SJSA1 (cell line): ENCODE measurements at regions not wholly inside any gene's neighbourhood (a gene's known extent, or its start where the extent isn't known, plus 50 kb on each side); places are given as distances from the start of the nearest gene placed in this dataset.

Experiments
- DNase-seq, 2 experiments: peaks; one replicate each; pipeline ENCODE4 v3.0.0-alpha.2; 2015 to 2020; ENCODE audit warnings: low spot score in 2 of 2, low read depth in 1 of 2
- H3K27ac ChIP-seq: fragments of 250-450 bp; sonication (Bioruptor Pico); 2 replicates; pipeline ENCODE4 v1.5.1; 2020; ENCODE audit warnings: mild to moderate bottlenecking, moderate library complexity
- H3K27me3 ChIP-seq: fragments of 250-450 bp; sonication (Bioruptor Pico); replicated peaks from 2 replicates; pipeline ENCODE4 v1.5.1; 2020; ENCODE audit warnings: mild to moderate bottlenecking, moderate library complexity
- H3K36me3 ChIP-seq: fragments of 250-450 bp; sonication (Bioruptor Pico); 2 replicates; pipeline ENCODE4 v1.5.1; 2020; ENCODE audit warnings: mild to moderate bottlenecking
- H3K4me1 ChIP-seq: fragments of 250-450 bp; sonication (Bioruptor Pico); replicated peaks from 2 replicates; pipeline ENCODE4 v1.6.1; 2021; ENCODE audit warnings: mild to moderate bottlenecking
- H3K4me3 ChIP-seq: fragments of 250-450 bp; sonication (Bioruptor Pico); 2 replicates; pipeline ENCODE4 v1.5.1; 2020; ENCODE audit warnings: mild to moderate bottlenecking
- H3K9me3 ChIP-seq: fragments of 250-450 bp; sonication (Bioruptor Pico); replicated peaks from 2 replicates; pipeline ENCODE4 v1.5.1; 2020; ENCODE audit warnings: mild to moderate bottlenecking

GRCh38 chr4:36675436-36675835 lies 394.0 kb downstream of the DTHD1 start:
- Histone ChIP-seq H3K27ac (no peak overlapping the region), H3K9me3 (no peaks in the 10 kb centered on the region), H3K27me3 (no peaks in the 10 kb centered on the region), H3K4me1 (no peaks in the 10 kb centered on the region), H3K4me3 (no peak overlapping the region), H3K36me3 (no peaks in the 10 kb centered on the region)
- no peak for DNase-seq

GRCh38 chr4:36676139-36677050 lies 395.0 kb downstream of the DTHD1 start:
- Histone ChIP-seq H3K27ac (no peak overlapping the region), H3K4me3 (no peak overlapping the region), H3K9me3 (no peaks in the 10 kb centered on the region), H3K36me3 (no peaks in the 10 kb centered on the region), H3K27me3 (no peaks in the 10 kb centered on the region), H3K4me1 (no peaks in the 10 kb centered on the region)
- DNase-seq, result no peak

GRCh38 chr4:36677112-36677511 lies 395.7 kb downstream of the DTHD1 start:
- no peak for DNase-seq

DNA sequence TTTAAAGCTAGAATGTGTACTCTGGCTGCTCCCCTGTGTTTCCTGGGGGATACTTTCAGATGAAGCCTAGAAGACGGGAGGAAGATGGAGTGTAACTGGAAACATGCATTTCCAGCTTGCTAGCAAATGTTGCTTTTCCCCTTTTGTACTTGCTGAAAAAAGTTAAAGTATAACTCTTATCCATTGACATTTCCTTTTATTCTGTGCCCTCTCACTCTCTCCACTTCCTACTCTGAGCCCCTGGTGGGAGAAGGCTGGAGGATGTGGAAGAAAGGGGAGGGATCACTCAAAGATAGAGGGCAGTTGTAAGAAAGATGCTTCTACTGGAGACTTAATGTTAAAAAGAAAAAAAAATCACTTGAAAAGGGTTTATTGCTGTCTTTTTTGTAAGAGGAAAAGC lies 396.5 kb downstream of the DTHD1 start:
- no peak for DNase-seq
- H3K27ac ChIP-seq, result no peak overlapping the region
- no peaks in the 10 kb centered on the region for H3K27me3 ChIP-seq
- no peaks in the 10 kb centered on the region for H3K9me3 ChIP-seq
- no peaks in the 10 kb centered on the region for H3K36me3 ChIP-seq
- no peak overlapping the region for H3K4me3 ChIP-seq
- H3K4me1 ChIP-seq, result no peaks in the 10 kb centered on the region

More at GRCh38 chr4:36677112-36677511, 395.7 kb downstream of the DTHD1 start:
- H3K27me3 ChIP-seq, result no peaks in the 10 kb centered on the region
- no peaks in the 10 kb centered on the region for H3K9me3 ChIP-seq
- H3K4me1 ChIP-seq, result no peaks in the 10 kb centered on the region
- no peak overlapping the region for H3K27ac ChIP-seq
- H3K4me3 ChIP-seq, result no peak overlapping the region
- no peaks in the 10 kb centered on the region for H3K36me3 ChIP-seq

- H3K27me3 ChIP-seq, result no peaks in the 10 kb centered on the region
- no peaks in the 10 kb centered on the region for H3K9me3 ChIP-seq
- H3K36me3 ChIP-seq, result no peaks in the 10 kb centered on the region
- H3K27ac ChIP-seq, result no peak overlapping the region
- H3K4me3 ChIP-seq, result no peak overlapping the region
- H3K4me1 ChIP-seq, result no peaks in the 10 kb centered on the region
- DNase-seq, result no peak
These were observed 406.3 kb downstream of the DTHD1 start for GRCh38 chr4:36687681-36688080.

- Histone ChIP-seq H3K9me3 (no peaks in the 10 kb centered on the region), H3K4me1 (no peaks in the 10 kb centered on the region), H3K27me3 (no peaks in the 10 kb centered on the region), H3K4me3 (no peak overlapping the region), H3K27ac (no peak overlapping the region), H3K36me3 (no peaks in the 10 kb centered on the region)
- DNase-seq, result no peak
These were observed 411.2 kb downstream of the DTHD1 start for GRCh38 chr4:36692586-36692985.

DNA sequence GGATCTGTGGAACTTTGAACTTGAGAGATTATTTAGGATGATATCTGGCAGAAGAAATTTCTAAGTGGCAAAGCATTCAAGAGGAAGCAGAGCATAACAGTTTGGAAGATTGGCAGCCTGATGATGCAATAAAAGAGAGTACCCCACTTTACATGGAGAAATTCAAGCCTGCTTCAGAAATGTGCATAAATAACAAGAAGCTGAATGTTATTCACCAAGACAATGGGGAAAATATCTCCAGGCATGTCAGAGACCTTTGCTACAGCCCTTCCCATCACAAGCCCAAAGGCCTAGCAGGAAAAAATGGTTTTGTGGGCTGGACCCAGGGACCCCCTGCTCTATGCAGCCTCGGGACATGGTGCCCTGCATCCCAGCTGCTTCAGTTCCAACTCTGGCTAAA lies 420.8 kb downstream of the DTHD1 start:
- H3K36me3 ChIP-seq, result no peaks in the 10 kb centered on the region
- H3K9me3 ChIP-seq, result no peaks in the 10 kb centered on the region
- no peak overlapping the region for H3K27ac ChIP-seq
- H3K4me1 ChIP-seq, result no peaks in the 10 kb centered on the region
- H3K27me3 ChIP-seq, result no peaks in the 10 kb centered on the region
- H3K4me3 ChIP-seq, result no peak overlapping the region
- no peak for DNase-seq

GRCh38 chr4:36704289-36704688 lies 422.9 kb downstream of the DTHD1 start:
- H3K4me3 ChIP-seq, result no peak overlapping the region
- DNase-seq, result no peak
- H3K9me3 ChIP-seq, result no peaks in the 10 kb centered on the region
- no peaks in the 10 kb centered on the region for H3K27me3 ChIP-seq
- no peaks in the 10 kb centered on the region for H3K4me1 ChIP-seq
- H3K36me3 ChIP-seq, result no peaks in the 10 kb centered on the region
- no peak overlapping the region for H3K27ac ChIP-seq

DNA sequence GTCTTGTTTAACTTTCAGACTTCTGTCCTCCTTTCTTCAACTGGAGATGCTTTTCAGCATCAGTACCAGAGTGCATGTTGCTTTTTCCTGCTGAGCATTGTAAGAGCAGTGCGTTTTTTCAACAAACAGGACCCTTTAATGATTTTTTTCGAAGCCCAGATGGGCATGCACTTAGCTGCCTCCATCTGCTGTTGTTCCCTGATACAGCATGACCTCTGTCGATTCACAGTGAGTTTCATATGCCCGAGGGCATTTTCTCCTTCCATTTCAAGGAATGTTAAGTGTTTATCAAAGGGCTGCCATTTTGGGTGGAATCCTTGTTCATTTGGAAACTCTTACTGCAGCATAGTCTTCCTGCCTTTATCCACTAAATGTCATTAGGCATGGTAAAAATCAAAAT lies 428.6 kb downstream of the DTHD1 start:
- H3K4me1 ChIP-seq, result no peaks in the 10 kb centered on the region
- H3K27ac ChIP-seq, result no peak overlapping the region

GRCh38 chr4:36712013-36712412 lies 430.6 kb downstream of the DTHD1 start:
- Histone ChIP-seq H3K9me3 (no peaks in the 10 kb centered on the region), H3K36me3 (no peaks in the 10 kb centered on the region), H3K27ac (no peak overlapping the region), H3K27me3 (no peaks in the 10 kb centered on the region), H3K4me3 (no peak overlapping the region), H3K4me1 (no peaks in the 10 kb centered on the region)
- DNase-seq, result no peak

More for the DNA sequence above, 428.6 kb downstream of the DTHD1 start:
- no peak overlapping the region for H3K4me3 ChIP-seq
- no peak for DNase-seq
- H3K36me3 ChIP-seq, result no peaks in the 10 kb centered on the region
- H3K27me3 ChIP-seq, result no peaks in the 10 kb centered on the region
- no peaks in the 10 kb centered on the region for H3K9me3 ChIP-seq

DNA sequence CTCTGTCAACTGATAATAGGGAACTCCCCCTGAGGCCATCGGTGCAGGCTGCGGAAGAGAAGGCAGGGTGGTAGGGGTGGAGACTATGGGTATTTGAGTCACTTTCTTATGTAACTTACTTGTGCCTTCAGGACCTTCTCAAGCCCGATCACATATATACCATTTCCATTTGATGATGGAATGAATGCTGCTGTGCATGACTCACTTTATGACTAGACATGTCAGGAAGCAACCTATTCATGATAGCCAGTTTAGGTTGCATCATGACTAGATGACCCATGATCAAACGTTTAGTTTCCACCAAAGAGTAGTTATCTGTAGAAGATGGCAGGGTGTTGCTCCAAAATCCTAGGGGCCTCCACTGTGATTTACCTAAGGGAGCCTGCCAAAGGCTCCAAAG lies 435.5 kb downstream of the DTHD1 start:
- no peak overlapping the region for H3K27ac ChIP-seq
- H3K27me3 ChIP-seq, result no peaks in the 10 kb centered on the region
- no peaks in the 10 kb centered on the region for H3K36me3 ChIP-seq
- no peak for DNase-seq
- no peaks in the 10 kb centered on the region for H3K9me3 ChIP-seq
- no peaks in the 10 kb centered on the region for H3K4me1 ChIP-seq
- H3K4me3 ChIP-seq, result no peak overlapping the region

GRCh38 chr4:36719425-36719824 lies 438.0 kb downstream of the DTHD1 start:
- DNase-seq, result no peak
- no peak overlapping the region for H3K27ac ChIP-seq
- H3K4me3 ChIP-seq, result no peak overlapping the region
- H3K9me3 ChIP-seq, result no peaks in the 10 kb centered on the region
- H3K36me3 ChIP-seq, result no peaks in the 10 kb centered on the region
- no peaks in the 10 kb centered on the region for H3K27me3 ChIP-seq
- no peaks in the 10 kb centered on the region for H3K4me1 ChIP-seq

- DNase-seq, result no peak
- H3K4me1 ChIP-seq, result no peaks in the 10 kb centered on the region
- H3K27me3 ChIP-seq, result no peaks in the 10 kb centered on the region
- H3K9me3 ChIP-seq, result no peaks in the 10 kb centered on the region
- H3K4me3 ChIP-seq, result no peak overlapping the region
- no peaks in the 10 kb centered on the region for H3K36me3 ChIP-seq
- H3K27ac ChIP-seq, result no peak overlapping the region
These were observed 441.6 kb downstream of the DTHD1 start for GRCh38 chr4:36722986-36723385.

GRCh38 chr4:36734334-36734733 lies 452.9 kb downstream of the DTHD1 start:
- DNase-seq, result no peak
- Histone ChIP-seq H3K27me3 (no peaks in the 10 kb centered on the region), H3K27ac (no peak overlapping the region), H3K4me1 (no peaks in the 10 kb centered on the region), H3K9me3 (no peaks in the 10 kb centered on the region), H3K36me3 (no peaks in the 10 kb centered on the region), H3K4me3 (no peak overlapping the region)

DNA sequence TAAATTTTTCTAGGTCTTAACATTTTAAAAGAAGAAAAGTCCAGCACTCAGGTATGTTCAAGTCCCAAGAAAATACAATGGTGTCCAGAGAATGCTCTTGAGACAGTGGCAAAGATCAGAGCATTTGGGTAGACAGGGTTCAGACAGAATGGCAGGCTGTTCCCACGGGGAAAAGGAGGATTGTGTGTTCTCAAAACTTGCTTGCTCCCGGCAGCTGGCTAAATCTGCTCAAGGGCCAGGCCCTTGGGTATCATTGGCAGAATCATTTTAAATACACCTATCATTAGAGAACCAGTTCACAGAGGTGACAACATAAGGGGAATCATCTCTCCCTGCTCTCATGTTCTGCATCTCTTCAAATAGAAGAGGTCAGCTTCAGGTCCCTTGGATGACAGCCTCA lies 456.3 kb downstream of the DTHD1 start:
- Histone ChIP-seq H3K4me1 (no peaks in the 10 kb centered on the region), H3K36me3 (no peaks in the 10 kb centered on the region)

More for the DNA sequence above, 456.3 kb downstream of the DTHD1 start:
- DNase-seq, result no peak
- Histone ChIP-seq H3K27me3 (no peaks in the 10 kb centered on the region), H3K27ac (no peak overlapping the region), H3K4me3 (no peak overlapping the region), H3K9me3 (no peaks in the 10 kb centered on the region)
